ENCODE measurements at regions not wholly inside any gene's neighbourhood (a gene's known extent, or its start where the extent isn't known, plus 50 kb on each side); places are given as distances from the start of the nearest gene placed in this dataset.

DNA sequence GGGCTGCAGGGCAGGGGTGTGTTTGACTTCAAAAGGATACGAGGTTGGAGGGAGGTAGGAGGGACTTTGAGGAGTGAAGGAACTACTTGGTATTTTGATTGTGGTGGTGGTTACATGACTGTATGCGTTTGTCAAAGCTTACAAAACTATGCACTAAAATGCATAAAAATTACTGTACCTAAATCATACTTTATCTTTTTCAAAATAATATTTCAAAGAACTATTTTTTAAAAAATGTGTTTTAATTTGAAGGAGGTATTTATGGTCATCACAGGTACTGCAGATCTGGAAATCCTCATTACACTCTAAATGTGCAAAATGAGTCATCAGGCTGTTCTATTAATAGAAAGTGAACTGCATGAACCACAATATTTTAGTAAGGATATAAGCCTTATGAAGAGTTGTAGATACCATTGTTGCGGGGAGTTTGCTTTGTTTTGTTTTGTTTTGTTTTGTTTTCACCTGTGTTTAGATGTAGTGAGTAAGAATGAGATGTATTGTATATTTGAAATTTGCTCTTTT lies 116.9 kb downstream of the ARRDC3 start:
- TF ChIP-seq, protein P1, sequence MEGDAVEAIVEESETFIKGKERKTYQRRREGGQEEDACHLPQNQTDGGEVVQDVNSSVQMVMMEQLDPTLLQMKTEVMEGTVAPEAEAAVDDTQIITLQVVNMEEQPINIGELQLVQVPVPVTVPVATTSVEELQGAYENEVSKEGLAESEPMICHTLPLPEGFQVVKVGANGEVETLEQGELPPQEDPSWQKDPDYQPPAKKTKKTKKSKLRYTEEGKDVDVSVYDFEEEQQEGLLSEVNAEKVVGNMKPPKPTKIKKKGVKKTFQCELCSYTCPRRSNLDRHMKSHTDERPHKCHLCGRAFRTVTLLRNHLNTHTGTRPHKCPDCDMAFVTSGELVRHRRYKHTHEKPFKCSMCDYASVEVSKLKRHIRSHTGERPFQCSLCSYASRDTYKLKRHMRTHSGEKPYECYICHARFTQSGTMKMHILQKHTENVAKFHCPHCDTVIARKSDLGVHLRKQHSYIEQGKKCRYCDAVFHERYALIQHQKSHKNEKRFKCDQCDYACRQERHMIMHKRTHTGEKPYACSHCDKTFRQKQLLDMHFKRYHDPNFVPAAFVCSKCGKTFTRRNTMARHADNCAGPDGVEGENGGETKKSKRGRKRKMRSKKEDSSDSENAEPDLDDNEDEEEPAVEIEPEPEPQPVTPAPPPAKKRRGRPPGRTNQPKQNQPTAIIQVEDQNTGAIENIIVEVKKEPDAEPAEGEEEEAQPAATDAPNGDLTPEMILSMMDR (IDR thresholded peaks at IDR 0.05; ENCODE audit: low read depth, low read length): no peak

DNA sequence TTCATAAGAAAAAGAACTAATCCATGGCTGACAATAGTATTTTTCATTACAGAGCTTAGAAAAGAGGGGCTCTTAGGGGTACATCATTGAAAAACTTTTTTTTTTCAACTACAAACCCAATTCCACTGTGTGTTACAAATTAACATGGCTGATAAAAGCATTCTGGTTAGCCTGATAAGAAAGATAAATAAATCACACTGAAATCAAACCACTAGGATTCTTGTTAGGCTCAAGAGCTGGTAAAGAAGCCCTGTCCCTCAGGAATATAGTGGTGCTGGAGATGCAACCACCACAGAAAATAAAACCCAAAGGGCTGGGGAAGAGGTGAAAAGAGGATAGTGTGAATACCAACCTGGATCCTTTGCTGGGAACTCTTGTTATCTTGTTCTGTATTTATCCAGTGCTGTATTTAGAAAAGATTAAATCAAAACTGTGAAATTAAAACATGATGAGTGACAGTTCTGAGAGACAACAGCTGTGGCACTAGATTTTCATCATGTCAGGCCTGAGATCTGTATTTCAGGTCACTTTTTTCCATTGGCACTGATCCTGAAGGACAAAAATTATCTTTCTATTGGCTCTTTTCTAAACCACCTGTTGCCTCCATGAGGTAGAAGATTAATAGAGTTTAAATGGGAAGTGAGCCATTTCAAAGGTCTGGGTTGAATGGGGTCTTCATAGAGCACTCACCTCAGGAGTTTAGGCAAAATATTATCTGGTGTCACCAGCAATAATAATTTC lies 118.6 kb downstream of the ARRDC3 start:
- DNase-seq (ENCODE audit: extremely low read depth, low read depth): no peak
- TF ChIP-seq, protein P1 (IDR thresholded peaks at IDR 0.05; ENCODE audit: low read depth, low read length): no peak

More for the DNA sequence above, 116.9 kb downstream of the ARRDC3 start:
- DNase-seq (ENCODE audit: extremely low read depth, low read depth): no peak

DNA sequence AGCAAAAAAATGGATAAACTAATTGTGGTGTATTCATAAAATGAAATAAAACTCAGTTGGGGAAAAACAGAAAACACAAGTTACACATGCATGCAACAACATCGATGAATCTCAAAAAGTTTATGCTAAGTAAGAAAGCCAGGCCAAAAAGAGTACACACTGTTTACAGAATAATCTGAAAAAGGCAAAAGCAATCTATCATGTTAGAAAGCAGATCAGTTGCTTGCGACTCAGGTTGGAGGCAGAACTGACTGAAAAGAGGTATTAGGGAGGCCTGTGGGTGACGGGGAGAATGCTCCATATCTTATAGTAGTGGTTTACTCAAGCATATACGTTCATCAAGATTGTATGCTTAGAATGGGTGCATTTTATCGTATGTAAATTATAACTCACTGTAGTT lies 119.2 kb downstream of the ARRDC3 start:
- DNase-seq (ENCODE audit: extremely low read depth, low read depth): no peak
- TF ChIP-seq, protein P1 (IDR thresholded peaks at IDR 0.05; ENCODE audit: low read depth, low read length): no peak

DNA sequence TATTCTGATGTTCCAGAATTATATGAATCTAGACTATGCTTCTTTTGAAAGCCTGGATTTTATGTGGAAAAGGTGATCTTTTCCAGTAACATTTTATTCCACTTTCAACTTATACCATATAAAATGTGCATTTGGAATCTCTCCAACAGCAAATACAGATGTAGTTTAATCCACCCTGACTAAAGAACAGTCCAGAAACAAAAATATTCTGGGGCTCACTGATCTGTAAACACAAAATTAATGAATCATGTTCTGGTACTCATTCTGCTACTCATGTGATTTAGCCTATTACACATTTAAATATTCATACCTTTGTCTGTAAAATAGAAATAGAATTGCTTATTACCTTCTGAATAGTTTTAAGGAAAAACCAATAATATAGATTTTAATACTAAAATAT lies 125.8 kb downstream of the ARRDC3 start:
- TF ChIP-seq, protein P1 (IDR thresholded peaks at IDR 0.05; ENCODE audit: low read depth, low read length): no peak
- no peak for DNase-seq (ENCODE audit: extremely low read depth, low read depth)

DNA sequence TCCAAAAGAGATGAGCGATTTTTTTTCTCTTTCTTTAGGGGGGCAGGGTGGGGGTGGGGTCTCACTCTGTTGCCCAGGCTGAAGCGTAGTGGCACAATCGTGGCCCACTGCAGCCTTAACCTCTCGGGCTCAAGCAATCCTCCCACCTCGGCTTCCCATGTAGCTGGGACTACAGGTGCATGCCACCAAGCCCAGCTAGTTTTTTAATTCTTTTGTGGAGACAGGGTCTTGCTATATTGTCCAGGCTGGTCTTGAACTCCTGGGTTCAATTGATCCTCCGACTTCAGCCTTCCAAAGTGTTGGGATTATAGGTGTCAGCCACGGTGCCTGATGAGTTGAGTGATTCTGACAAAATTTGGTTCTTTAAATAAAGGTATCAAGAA lies 127.0 kb downstream of the ARRDC3 start:
- no peak for DNase-seq (ENCODE audit: extremely low read depth, low read depth)
- TF ChIP-seq, protein P1 (IDR thresholded peaks at IDR 0.05; ENCODE audit: low read depth, low read length): no peak

DNA sequence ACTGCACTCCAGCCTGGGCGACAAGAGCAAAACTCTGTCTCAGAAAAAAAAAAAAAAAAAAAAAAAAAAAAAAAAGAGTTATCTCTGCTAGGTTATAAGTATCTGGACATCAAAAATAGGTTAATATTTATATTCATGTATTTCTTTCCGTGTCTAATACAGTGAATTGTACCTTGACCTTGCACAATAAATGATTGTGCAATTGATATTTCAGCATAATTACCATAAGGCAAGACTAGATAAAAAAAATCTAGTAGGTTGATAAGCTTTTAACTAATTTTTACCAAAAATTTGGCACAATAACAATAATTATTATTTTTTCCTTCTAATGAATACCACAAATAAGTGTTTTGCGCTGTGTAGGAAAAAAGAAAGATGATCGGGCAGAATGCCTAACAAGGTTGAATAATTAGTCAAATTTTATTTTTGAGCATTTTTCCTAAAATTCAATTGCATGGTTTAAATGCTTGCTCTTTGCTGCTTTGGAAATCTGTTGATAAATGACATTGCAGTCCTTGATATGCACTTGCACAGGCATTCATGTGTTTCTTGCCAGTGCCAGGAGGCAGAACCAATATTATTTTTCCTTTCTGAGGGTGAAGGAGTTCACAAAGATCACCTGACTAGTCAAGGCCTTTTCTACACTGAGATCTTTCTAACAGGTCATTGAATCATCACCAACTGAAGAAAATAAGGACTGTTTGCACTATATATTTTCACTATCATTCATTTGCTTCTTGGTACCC lies 127.5 kb downstream of the ARRDC3 start:
- no peak for DNase-seq (ENCODE audit: extremely low read depth, low read depth)
- TF ChIP-seq, protein P1 (IDR thresholded peaks at IDR 0.05; ENCODE audit: low read depth, low read length): no peak

DNA sequence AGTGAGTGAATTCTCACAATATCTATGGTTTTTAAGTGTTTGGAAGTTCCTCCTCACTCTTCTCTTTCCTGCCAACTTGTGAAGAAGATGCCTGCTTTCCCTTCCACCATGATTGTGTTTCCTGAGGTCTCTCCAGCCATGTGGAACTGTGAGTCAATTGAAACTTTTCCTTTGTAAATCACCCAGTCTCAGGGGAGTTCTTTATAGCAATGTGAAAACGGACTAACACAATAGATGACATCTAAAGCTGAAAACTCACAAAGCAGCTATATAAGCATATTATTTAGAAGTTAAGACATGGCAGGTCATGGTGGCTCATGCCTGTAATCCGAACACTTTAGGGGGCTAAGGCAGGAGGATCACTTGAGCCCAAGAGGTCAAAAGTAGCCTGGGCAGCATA lies 130.2 kb downstream of the ARRDC3 start:
- no peak for DNase-seq (ENCODE audit: extremely low read depth, low read depth)
- TF ChIP-seq, protein P1 (IDR thresholded peaks at IDR 0.05; ENCODE audit: low read depth, low read length): no peak

Data from AG09319 (cell line).